Thoracic aorta (tissue), 2 donors: ENCODE measurements at regions not wholly inside any gene's neighbourhood (a gene's known extent, or its start where the extent isn't known, plus 50 kb on each side); places are given as distances from the start of the nearest gene placed in this dataset.

Experiments
- ATAC-seq: fragments of 150-250 bp; one replicate; pipeline ENCODE4 v1.8.0; 2017; ENCODE audit warnings: low read depth; ENCODE audit not compliant: insufficient number of reproducible peaks, low FRiP score
- DNase-seq: peaks from one replicate; pipeline ENCODE4 v3.0.0-alpha.2; 2020; ENCODE audit warnings: low spot score
- H3K27ac ChIP-seq, 2 donors: fragments of 200-600 bp; sonication (generic); 1 replicate in 1 of 2; 2 replicates in 1 of 2; pipeline ENCODE4 v1.5.1; 2016; ENCODE audit warnings: mild to moderate bottlenecking in 2 of 2, moderate library complexity in 2 of 2
- H3K27me3 ChIP-seq: fragments of 200-600 bp; sonication (generic); replicated peaks from 2 replicates; pipeline ENCODE4 v1.6.0; 2016; ENCODE audit warnings: mild to moderate bottlenecking; ENCODE audit not compliant: insufficient read depth
- H3K36me3 ChIP-seq: fragments of 200-600 bp; sonication (generic); one replicate; pipeline ENCODE4 v1.5.1; 2016
- H3K4me1 ChIP-seq, 2 donors: fragments of 200-600 bp; sonication (generic); 1 replicate in 1 of 2; 2 replicates in 1 of 2; pipeline versions ENCODE4 v1.5.1 to v1.6.0; 2016; ENCODE audit warnings: low read depth in 2 of 2, mild to moderate bottlenecking in 1 of 2; ENCODE audit not compliant: control insufficient read depth in 1 of 2
- H3K4me3 ChIP-seq: fragments of 200-600 bp; sonication (generic); 2 replicates; pipeline ENCODE4 v1.5.1; 2016; ENCODE audit warnings: mild to moderate bottlenecking
- H3K9me3 ChIP-seq: fragments of 200-600 bp; sonication (generic); 2 replicates; pipeline ENCODE4 v1.5.1; 2016
- CTCF ChIP-seq: fragments of 200-600 bp; sonication (generic); IDR thresholded peaks from one replicate; pipeline ENCODE4 v1.5.1; 2019; ENCODE audit warnings: antibody characterized with exemption

DNA sequence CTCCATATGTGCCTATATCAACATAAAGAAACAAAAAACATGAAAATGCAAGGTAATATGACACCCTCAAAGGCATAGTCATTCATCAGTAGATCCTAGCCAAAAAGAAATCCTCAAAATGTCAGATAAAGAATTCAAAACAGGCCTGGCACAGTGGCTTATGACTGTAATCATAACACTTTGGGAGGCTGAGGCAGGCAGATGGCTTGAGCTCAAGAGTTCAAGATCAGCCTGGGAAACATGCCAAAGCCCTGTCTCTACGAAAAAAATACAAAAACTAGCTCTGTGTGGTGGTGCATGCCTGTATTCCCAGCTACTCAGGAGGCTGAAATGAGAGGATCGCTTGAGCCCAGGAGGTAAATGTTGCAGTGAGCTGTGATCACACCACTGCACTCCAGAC is 284.6 kb upstream of the KLHL29 start:
- Histone ChIP-seq H3K4me1 (no peaks in the 10 kb centered on the region), H3K27ac (no peak overlapping the region), H3K27me3 (no peaks in the 10 kb centered on the region), H3K36me3 (no peaks in the 10 kb centered on the region), H3K9me3 (peaks cover 3% of the 10 kb centered on the region), H3K4me3 (no peak overlapping the region)
- no peak for ATAC-seq
- TF ChIP-seq CTCF, result no peak
- DNase-seq, result no peak

DNA sequence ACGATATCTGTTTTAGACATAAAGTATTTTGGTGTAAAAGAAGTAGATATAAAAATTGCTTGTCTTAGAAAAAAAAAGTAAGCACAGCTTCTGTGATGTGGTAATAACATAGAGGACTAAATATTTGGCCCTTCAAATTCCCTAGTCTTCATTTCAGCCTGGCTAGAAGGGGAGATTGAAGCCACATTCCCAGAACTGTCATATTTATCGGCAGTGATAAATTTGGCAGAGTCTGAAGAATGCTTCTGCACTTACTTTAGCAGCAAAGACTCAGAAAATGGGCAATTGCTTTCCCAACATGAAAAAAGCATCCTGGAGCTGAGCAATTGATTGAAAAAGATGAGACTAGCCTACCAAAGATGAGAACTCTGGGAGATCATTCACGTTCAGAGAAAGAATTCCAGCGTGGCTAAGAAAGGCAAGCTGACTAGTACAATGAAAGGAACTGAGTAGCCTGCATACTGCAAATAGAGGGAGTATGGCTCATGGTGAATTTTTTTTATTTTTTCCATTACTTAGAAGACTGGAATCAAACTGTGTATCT is 278.7 kb upstream of the KLHL29 start:
- TF ChIP-seq CTCF, result no peak
- ATAC-seq (no peak), DNase-seq (no peak)
- Histone ChIP-seq H3K27me3 (no peaks in the 10 kb centered on the region), H3K4me3 (no peak overlapping the region), H3K27ac (no peak overlapping the region), H3K4me1 (no peaks in the 10 kb centered on the region), H3K9me3 (no peaks in the 10 kb centered on the region), H3K36me3 (no peaks in the 10 kb centered on the region)

DNA sequence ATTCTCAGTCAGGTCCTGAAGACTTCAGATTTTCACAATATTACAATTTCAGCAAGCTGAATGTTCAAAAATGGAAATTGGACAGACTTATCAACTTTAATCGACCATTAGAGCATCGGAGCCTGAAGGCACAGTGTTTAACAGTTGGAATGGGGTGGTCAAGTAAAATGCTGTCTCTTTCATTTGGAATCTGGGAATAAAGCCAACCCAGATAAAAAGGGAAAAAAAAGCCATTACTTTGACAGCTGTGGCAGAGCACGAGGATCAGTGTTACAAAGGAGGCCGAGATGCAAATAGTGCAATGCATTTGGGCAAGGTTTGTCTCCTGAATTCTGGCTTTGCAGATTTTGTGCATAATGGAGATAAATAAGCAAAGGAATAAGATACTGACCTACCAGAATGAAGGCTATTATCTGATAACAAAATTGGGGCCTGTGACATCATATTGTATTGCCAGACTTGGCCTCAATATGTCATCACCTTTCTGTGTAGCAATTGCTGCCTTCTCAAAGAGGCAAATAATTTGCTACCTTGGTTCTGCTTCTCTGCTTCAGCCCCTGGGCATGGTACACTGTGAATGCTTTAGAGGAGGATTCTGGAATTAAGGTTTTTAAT is 277.5 kb upstream of the KLHL29 start:
- no peak for TF ChIP-seq CTCF
- Histone ChIP-seq H3K36me3 (no peaks in the 10 kb centered on the region), H3K9me3 (no peaks in the 10 kb centered on the region), H3K4me3 (no peak overlapping the region), H3K27ac (no peak overlapping the region), H3K4me1 (no peaks in the 10 kb centered on the region), H3K27me3 (no peaks in the 10 kb centered on the region)
- DNase-seq, result no peak
- no peak for ATAC-seq

GRCh38 chr2:23111263-23111662 is 273.7 kb upstream of the KLHL29 start:
- TF ChIP-seq CTCF, result no peak
- Histone ChIP-seq H3K27ac (no peak overlapping the region), H3K9me3 (no peaks in the 10 kb centered on the region), H3K36me3 (no peaks in the 10 kb centered on the region), H3K4me1 (no peaks in the 10 kb centered on the region), H3K27me3 (no peaks in the 10 kb centered on the region), H3K4me3 (no peak overlapping the region)
- DNase-seq (no peak), ATAC-seq (no peak)

DNA sequence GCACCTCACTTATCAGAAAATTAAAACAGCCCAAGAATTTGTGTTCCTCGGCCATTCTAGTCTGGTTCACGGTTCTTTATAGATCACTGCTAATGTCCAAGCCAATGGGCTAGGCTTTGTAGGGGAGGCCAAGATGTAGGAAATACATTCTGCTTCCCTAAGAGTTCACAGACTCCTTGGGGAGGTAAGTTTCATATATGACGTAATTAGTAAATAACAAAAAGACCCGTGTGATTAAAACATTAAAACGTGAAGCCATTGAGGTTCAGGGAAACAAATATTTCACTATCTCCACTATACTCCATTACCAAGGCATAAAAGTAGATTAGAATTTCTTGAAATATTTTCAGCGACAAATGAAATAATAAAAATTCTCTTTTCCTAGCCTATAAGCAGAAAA is 272.5 kb upstream of the KLHL29 start:
- DNase-seq (no peak), ATAC-seq (no peak)
- Histone ChIP-seq H3K9me3 (no peaks in the 10 kb centered on the region), H3K27ac (no peak overlapping the region), H3K4me1 (no peaks in the 10 kb centered on the region), H3K4me3 (no peak overlapping the region), H3K27me3 (no peaks in the 10 kb centered on the region), H3K36me3 (no peaks in the 10 kb centered on the region)
- TF ChIP-seq CTCF, result no peak
